Sciatic nerve (tissue), 2 donors: ENCODE measurements at regions not wholly inside any gene's neighbourhood (a gene's known extent, or its start where the extent isn't known, plus 50 kb on each side); places are given as distances from the start of the nearest gene placed in this dataset.

Source experiments
- ATAC-seq: fragments of 200-7000 bp; cut with Tn5 transposase; one replicate; pipeline ENCODE4 v1.9.1; 2020; ENCODE audit warnings: mild to moderate bottlenecking, moderate library complexity
- DNase-seq: peaks from one replicate; pipeline ENCODE4 v3.0.0-alpha.2; 2020; ENCODE audit warnings: low spot score
- intact Hi-C: fragments of 100-400 bp; cut with DNase I; formaldehyde crosslinking; loops from one replicate; pipeline ENCODE4 v1.14.2; 2022
- donor health status: DM: no; HTN: no; CAD: no.
- donor health status: DM: no; HTN: no; CAD: no.

DNA sequence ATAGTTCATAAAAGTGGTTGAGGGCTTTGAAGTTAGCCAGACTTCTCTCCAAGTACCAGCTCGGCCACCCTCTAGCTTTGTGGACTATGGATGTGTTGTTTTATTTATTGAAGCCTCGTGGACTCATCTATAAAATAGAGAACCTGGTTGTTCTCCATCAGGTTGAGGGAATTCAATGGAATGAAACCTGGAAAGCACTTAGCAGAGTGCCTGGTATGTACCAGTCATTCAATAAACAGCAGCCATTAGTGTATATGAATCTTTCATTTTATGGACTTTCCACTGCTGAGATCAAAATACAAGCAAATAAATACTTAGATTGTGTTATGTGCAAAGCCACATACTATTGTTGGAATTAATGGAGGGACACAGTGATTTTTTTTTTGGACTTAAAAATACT is 206.8 kb downstream of the SOX4 start:
- ATAC-seq (no peak), DNase-seq (no peak)
- intact Hi-C loops, result no loop called here

DNA sequence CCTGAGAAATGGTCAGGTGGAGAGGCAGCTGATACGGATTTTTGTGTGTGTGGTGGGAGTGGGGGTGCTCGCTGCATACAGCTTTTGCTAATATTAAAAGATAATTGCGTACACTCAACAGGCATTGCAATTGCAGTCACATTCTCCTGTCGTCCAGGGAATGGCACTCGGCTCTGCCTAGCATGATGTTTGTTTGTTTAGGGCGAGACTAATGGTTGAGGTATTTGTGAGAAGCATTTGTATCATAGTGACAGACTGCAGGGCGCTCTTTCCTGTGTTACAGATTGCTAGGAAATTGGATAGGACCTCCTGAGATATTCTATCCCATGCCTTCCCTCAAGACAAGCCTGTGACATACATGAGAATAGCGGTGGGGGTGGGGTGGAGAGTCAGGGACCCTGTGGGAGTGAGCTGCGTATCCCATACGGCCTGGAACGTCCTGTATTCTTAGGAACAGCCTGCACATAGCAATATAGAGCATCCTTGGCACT is 207.4 kb downstream of the SOX4 start:
- ATAC-seq, result peak; percentile 30
- intact Hi-C loops, result no loop called here
- no peak for DNase-seq

GRCh38 chr6:21801446-21802174 is 208.1 kb downstream of the SOX4 start:
- no peak for ATAC-seq
- intact Hi-C loops, result no loop called here
- no peak for DNase-seq

DNA sequence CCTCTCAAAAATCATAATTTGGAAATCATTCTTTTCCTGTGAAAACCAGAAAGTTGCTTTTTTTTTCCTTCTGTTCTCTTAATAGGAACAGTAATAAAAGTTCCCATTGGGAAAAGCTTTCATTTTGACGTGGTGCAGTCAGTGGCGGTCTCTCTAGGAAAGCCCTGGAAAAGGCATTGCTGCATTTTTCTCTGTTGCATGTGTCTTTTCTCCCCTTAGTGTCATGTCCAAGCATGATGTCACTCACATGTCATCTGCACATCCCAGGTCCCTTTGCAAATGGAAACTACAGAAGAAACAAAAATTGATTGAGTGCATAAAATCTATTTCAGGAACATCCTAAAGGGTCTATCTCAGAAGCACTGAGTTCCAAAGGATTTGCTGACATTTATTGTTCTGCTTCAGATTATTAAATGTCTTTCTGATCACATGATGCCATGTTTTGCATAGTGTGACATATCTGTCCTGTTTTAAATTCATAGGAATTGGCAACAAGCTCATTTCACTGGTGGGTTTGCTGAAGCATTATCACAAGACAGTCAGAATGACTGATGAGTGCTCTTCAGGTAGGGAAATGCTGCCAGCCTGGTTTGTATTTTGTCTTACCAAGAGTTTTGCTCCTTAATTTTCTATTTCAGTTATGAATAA is 208.7 kb downstream of the SOX4 start:
- DNase-seq (no peak), ATAC-seq (no peak)
- intact Hi-C loops, result no loop called here

GRCh38 chr6:21804941-21805610 is 211.5 kb downstream of the SOX4 start:
- ATAC-seq (peak; percentile 31), DNase-seq (no peak)
- intact Hi-C loops, result no loop called here

DNA sequence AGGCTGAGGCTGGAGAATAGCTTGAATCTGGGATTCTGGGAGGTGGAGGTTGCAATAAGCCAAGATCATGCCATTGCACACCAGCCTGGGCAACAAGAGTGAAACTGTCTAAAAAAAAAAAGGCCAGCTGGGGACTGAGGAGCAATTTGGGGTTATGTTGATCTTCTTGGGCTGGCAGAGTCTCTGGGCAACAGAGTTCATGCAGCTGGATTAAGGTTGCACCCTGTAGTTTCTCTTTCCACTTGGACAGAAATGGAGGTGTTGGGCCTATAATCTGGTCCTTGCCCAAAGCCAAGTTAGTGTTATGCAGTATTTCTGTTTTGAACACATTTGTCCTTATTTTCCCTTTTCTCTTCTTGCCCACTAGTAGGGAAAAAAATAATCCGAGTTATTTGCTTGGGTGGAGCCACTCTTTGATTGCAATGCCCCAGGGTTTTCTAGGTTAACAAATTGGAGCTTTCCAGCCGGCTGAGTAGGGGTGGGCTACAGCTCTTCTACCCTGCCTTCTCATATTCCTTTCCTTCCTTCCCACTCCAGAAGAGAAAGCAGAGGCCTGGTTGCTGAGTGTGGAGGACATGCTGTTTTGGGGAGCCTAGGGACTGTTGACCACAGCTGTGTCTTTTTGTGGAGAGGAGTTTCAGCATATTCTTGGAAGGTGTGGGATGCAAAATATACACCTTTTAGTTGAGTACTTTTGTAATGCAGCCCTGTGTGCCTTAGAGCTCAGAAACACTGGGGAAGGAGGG is 213.9 kb downstream of the SOX4 start:
- ATAC-seq, result no peak
- intact Hi-C loops, result no loop called here
- DNase-seq, result no peak

DNA sequence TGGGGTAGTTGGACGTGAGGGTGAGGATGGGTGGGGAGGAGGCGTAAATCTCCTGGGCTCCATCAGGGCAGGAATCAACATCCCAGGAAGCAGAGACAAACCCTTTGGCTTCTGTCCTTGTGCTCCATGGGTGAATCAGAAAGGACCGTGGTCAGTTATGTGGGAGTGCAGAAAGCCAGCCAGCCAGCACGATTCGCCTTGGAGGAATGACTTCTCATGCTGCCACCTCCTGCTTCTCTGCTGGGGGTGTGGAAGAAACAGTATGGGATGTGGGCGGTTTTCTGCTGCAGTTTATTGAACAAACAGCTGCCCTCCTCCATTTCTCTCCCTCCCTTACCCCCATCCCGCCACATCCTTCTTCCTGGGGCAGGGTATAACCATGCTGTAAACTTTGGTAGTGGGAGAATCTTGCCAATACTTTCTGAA is 214.5 kb downstream of the SOX4 start:
- ATAC-seq (peak; percentile 48), DNase-seq (no peak)
- intact Hi-C loops, result no loop called here

DNA sequence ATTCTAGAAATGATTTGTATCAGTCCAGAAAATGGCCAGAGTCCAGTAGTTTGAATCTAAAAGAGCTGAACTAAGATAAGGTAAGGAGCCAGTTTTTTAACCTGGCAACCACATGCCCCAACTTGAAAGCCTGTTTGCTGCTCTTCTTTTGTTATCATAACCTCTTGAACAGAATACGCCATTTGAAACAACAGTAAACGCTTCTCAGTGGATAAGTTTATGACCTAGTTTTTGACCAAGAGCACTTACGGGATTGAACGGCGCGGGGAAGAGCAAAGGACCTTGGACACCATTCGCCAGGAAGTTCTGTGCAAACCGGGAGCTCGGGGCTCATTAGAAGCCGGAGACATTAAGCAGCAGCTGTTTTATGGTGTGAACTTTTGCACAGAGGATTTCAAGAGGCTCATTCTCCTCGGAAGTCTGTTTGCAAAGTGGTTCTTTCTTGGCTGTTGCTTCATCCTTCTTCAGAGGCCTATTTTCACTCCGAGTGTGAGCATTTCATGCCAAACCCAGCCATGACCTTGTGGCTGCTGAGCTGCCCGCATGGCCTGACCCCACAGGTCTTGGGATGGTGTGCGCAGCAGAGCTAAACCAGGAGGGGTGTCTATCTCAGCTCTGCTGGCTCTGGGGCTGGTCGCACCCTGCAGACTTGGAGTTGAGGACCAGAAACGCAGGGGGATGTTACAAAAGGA is 215.1 kb downstream of the SOX4 start:
- peak; percentile 89 for ATAC-seq
- intact Hi-C loops, result no loop called here
- peak; percentile 70 for DNase-seq

GRCh38 chr6:21811484-21811883 is 217.9 kb downstream of the SOX4 start:
- intact Hi-C loops, result no loop called here
- DNase-seq (no peak), ATAC-seq (no peak)

DNA sequence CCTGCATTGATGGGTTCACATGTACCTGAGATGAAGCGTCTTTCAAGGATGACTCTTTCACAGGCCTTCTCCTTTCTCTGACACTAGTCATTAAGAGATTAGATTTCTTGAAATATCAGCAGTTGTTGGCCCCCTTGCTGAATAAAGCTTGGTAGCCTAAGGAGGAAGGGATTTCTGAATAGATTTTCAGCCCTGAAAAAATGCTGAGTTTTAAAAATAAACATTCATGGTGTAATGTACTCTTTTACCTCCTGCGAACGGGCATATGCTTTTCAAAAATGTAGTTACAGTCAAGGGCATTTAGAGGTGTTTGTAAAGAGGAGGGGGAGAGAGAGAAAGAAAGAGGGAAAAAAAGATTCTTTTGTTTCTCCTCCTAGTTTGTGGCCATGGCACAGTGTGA is 222.7 kb downstream of the SOX4 start:
- intact Hi-C loops, result no loop called here
- DNase-seq, result no peak

GRCh38 chr6:21820442-21820841 is 226.9 kb downstream of the SOX4 start:
- intact Hi-C loops, result no loop called here
- DNase-seq (no peak), ATAC-seq (no peak)

More for the DNA sequence above, 222.7 kb downstream of the SOX4 start:
- no peak for ATAC-seq

- intact Hi-C loops, result no loop called here
- DNase-seq, result no peak
- ATAC-seq, result no peak
Observed at GRCh38 chr6:21823371-21823770, 229.8 kb downstream of the SOX4 start.

- ATAC-seq (no peak), DNase-seq (no peak)
- intact Hi-C loops, result no loop called here
Observed at GRCh38 chr6:21824431-21825177, 231.1 kb downstream of the SOX4 start.

DNA sequence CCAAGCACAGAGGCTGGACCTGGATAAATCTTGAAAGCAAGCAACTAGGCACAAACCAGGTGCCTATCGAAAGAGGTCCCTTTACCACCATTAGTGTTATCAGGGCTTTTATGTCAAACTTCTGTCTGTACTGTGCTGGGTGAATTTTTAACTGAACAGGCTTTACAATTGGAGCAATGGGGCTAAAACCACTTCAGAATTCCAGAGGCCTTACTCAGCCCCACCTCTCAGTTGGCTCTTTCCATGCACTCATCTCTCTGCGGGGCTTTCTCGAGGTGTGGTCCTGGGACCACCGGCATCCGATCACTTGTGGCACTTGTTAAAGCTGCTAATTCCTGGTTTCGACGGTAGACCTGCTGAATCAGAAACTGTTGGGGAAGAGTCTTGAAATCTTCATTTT is 232.5 kb downstream of the SOX4 start:
- ATAC-seq (no peak), DNase-seq (no peak)
- intact Hi-C loops, result no loop called here

- intact Hi-C loops, result no loop called here
- no peak for DNase-seq
- ATAC-seq, result no peak
Observed at GRCh38 chr6:21826904-21827303, 233.4 kb downstream of the SOX4 start.

DNA sequence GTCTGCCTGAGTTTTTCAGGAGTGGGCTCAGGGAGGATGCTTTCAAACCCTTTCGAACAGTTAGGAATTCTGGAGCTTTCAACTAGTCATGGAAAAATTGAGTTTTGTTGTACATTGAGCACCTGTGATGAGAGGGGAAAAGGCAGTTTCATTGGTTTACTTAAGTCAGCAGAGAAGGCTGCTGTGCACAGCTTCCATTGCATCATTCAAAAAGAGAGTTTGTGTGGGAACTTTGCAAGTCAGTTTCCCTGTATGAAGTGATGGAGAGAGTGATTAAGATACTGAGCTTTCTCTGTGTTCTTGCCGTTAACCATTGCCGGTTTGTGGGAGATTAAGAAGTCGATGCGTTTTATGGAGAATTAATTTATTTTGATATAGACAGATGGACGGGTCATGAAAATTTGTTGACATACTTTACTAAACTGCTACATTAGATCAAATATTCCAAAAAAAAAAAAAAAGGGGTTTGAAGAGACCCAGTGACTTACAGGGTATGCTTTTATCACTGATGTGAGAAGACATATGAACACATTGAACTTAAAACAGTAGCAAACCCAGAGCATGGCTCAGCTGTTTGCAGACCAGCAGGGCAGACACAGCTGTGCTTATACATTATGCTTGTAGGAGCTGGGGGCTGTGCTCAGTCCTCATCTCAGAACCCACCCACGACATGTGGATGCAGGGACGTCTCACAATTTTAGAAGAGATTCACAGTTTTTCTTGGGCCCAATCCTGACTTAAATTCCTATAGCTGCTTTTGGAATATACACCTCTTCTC is 234.1 kb downstream of the SOX4 start:
- DNase-seq, result no peak
- intact Hi-C loops, result no loop called here
- no peak for ATAC-seq

DNA sequence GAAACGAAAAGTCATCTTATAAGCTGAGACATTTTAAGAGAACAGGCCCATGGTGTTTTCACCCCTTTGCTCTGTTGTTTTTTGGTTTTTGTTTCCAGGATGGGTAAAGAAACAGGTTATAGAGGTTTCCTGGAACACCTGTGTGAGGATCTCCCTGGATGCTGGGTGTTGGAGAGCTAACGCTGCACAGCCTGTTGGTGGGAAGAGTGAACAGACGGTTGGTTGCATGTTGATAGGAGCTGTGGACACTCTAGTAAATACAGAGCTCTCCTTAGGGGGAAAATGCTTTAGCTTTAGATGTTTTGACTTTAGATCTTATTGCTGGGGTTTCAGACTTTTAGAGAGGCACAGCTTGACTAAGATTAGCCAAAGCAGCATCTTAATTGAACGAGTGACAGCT is 235.2 kb downstream of the SOX4 start:
- intact Hi-C loops, result no loop called here
- DNase-seq (no peak), ATAC-seq (no peak)

DNA sequence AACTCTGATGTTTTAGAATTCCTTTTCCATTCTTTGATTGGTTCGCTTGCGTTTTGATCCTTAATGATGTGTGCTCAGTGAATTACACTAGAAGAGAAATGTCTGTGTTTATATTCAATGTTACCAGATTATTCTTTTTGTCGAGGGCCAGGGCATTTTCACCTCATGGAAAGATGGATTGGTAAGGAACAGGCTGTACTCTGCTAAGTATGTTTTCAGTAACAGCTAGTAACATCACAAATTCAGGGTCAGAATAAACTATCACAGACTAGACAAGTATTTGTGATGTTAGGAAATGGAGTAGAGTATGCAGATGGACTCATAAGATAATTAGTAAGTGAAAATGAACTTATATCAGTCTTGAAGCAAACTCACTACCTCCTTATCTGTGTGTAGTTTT is 235.6 kb downstream of the SOX4 start:
- intact Hi-C loops, result no loop called here
- ATAC-seq (no peak), DNase-seq (no peak)
